ENCODE measurements at regions not wholly inside any gene's neighbourhood (a gene's known extent, or its start where the extent isn't known, plus 50 kb on each side); places are given as distances from the start of the nearest gene placed in this dataset.

- DNase-seq (ENCODE audit: extremely low spot score): no peak
- ChIA-PET POLR2A (no interaction called here), CTCF (interaction anchor here (1.1 to 1.2 kb wide), 2 partner anchors 20 to 23 kb away, joined by 3 read pairs; no protein-coding TSS in a partner anchor)
- TF ChIP-seq CTCF (IDR thresholded peaks at IDR 0.05; ENCODE audit: control extremely low read depth, extremely low read depth, low read depth, missing control alignments): no peak
Observed at GRCh38 chr6:6781873-6782227, 193.3 kb downstream of the LY86 start.

GRCh38 chr6:6783721-6784120 lies 195.2 kb downstream of the LY86 start:
- CTCF ChIA-PET: interaction anchor here (0.7 to 1.6 kb wide), 3 partner anchors 11 to 460 kb away, joined by 3 read pairs; no protein-coding TSS in a partner anchor
- DNase-seq (ENCODE audit: extremely low spot score): no peak
- TF ChIP-seq CTCF (IDR thresholded peaks at IDR 0.05; ENCODE audit: control extremely low read depth, extremely low read depth, low read depth, missing control alignments): no peak
- POLR2A ChIA-PET: interaction anchor here (0.5 to 0.6 kb wide), 2 partner anchors 147 to 312 kb away, joined by 4 to 9 read pairs; no protein-coding TSS in a partner anchor

GRCh38 chr6:6784514-6785162 lies 196.1 kb downstream of the LY86 start:
- DNase-seq (ENCODE audit: extremely low spot score): no peak

GRCh38 chr6:6785163-6785521 lies 196.6 kb downstream of the LY86 start:
- CTCF ChIA-PET: interaction anchor here (1.1 to 2.3 kb wide), 3 partner anchors 26 to 108 kb away, joined by 3 to 6 read pairs (median 3); no protein-coding TSS in a partner anchor
- POLR2A ChIA-PET: no interaction called here
- no peak for TF ChIP-seq CTCF (IDR thresholded peaks at IDR 0.05; ENCODE audit: control extremely low read depth, extremely low read depth, low read depth, missing control alignments)
- no peak for DNase-seq (ENCODE audit: extremely low spot score)

More at GRCh38 chr6:6784514-6785162, 196.1 kb downstream of the LY86 start:
- ChIA-PET CTCF (interaction anchor here (0.7 to 1.6 kb wide), 4 partner anchors 10 to 459 kb away, joined by 3 read pairs; no protein-coding TSS in a partner anchor), POLR2A (interaction anchor here (0.5 kb wide), 2 partner anchors 17 to 311 kb away, joined by 4 to 5 read pairs; no protein-coding TSS in a partner anchor)
- TF ChIP-seq CTCF (IDR thresholded peaks at IDR 0.05; ENCODE audit: control extremely low read depth, extremely low read depth, low read depth, missing control alignments): no peak

GRCh38 chr6:6788394-6789032 lies 200.0 kb downstream of the LY86 start:
- TF ChIP-seq CTCF (IDR thresholded peaks at IDR 0.05; ENCODE audit: control extremely low read depth, extremely low read depth, low read depth, missing control alignments): peak; percentile 41
- DNase-seq (ENCODE audit: extremely low spot score): no peak
- CTCF ChIA-PET: interaction anchor here (1.0 to 2.6 kb wide), 12 partner anchors 10 to 487 kb away, joined by 3 to 10 read pairs (median 4); no protein-coding TSS in a partner anchor
- POLR2A ChIA-PET: no interaction called here

- no peak for DNase-seq (ENCODE audit: extremely low spot score)
- CTCF ChIA-PET: interaction anchor here (1.3 to 2.6 kb wide), 2 partner anchors 21 to 453 kb away, joined by 3 to 10 read pairs; no protein-coding TSS in a partner anchor
- POLR2A ChIA-PET: no interaction called here
- no peak for TF ChIP-seq CTCF (IDR thresholded peaks at IDR 0.05; ENCODE audit: control extremely low read depth, extremely low read depth, low read depth, missing control alignments)
Observed at GRCh38 chr6:6790393-6790792, 201.9 kb downstream of the LY86 start.
